ENCODE measurements at regions not wholly inside any gene's neighbourhood (a gene's known extent, or its start where the extent isn't known, plus 50 kb on each side); places are given as distances from the start of the nearest gene placed in this dataset.
A peak's percentile ranks its signal among the peaks of the same experiment; 100 is the strongest.

- no peak overlapping the region for H2AFZ ChIP-seq (ENCODE audit: low read length)
- no peak overlapping the region for H2BK12ac ChIP-seq (ENCODE audit: low read length)
- no peak overlapping the region for H3K4me3 ChIP-seq (ENCODE audit: low read length in 2 of 2)
- H3K27me3 ChIP-seq (ENCODE audit: control insufficient read depth in 3 of 3, insufficient read depth in 3 of 3, low read depth in 1 of 3, low read length in 3 of 3): peaks cover 0 to 3% (median 0%) of the 10 kb centered on the region in 3 experiments
- no peak overlapping the region for H4K91ac ChIP-seq (ENCODE audit: low read depth, low read length, poor library complexity)
- H2BK5ac ChIP-seq (ENCODE audit: low read length): no peak overlapping the region
- no peak overlapping the region for H3K27ac ChIP-seq (replicated peaks; ENCODE audit: low read length)
- no peak for DNase-seq (ENCODE audit: low spot score)
- H3K18ac ChIP-seq (ENCODE audit: low read length): no peak overlapping the region
- H3K4me1 ChIP-seq (ENCODE audit: control insufficient read depth in 2 of 2, insufficient read depth in 1 of 2, low read depth in 1 of 2, low read length in 2 of 2): peaks cover 0 to 10% of the 10 kb centered on the region in 2 donors
- no peak overlapping the region for H2AK5ac ChIP-seq (ENCODE audit: low read depth, low read length)
- no peak overlapping the region for H2BK15ac ChIP-seq (ENCODE audit: low read length)
- H3K23ac ChIP-seq (ENCODE audit: low read depth, low read length, poor library complexity): no peak overlapping the region
- H3K36me3 ChIP-seq (replicated peaks in 1 of 2; ENCODE audit: control insufficient read depth in 2 of 2, insufficient read depth in 2 of 2, low read length in 2 of 2): no peaks in the 10 kb centered on the region
- H4K8ac ChIP-seq (ENCODE audit: low read depth, low read length): no peak overlapping the region
- H3K4me2 ChIP-seq (ENCODE audit: insufficient read depth, low read length, poor library complexity, severe bottlenecking): no peak overlapping the region
- WGBS, 2 donors (ENCODE audit: extremely low coverage in 2 of 2, insufficient read length in 2 of 2, insufficient replicate concordance in 1 of 2): no CpG with 5 or more reads among the region's 4 CpGs
- H3K79me1 ChIP-seq (ENCODE audit: low read depth, low read length): no peaks in the 10 kb centered on the region
- no peaks in the 10 kb centered on the region for H3K9me3 ChIP-seq (replicated peaks in 1 of 2; ENCODE audit: control insufficient read depth in 2 of 2, insufficient read depth in 1 of 2, low read depth in 1 of 2, low read length in 2 of 2)
- H3K9ac ChIP-seq (ENCODE audit: low read depth, low read length, poor library complexity): no peak overlapping the region
- H2BK120ac ChIP-seq (ENCODE audit: low read depth, low read length): no peak overlapping the region
- H3K4ac ChIP-seq (ENCODE audit: low read length): no peak overlapping the region
- no peak overlapping the region for H3K14ac ChIP-seq (ENCODE audit: low read length)
Observed at GRCh38 chr9:89862316-89862715, 257.5 kb downstream of the GADD45G start.

GRCh38 chr9:89863141-89863540 lies 258.3 kb downstream of the GADD45G start:
- no peak overlapping the region for H2AK5ac ChIP-seq (ENCODE audit: low read depth, low read length)
- no peak overlapping the region for H3K23ac ChIP-seq (ENCODE audit: low read depth, low read length, poor library complexity)
- peak overlapping the region; percentile 62 for H3K18ac ChIP-seq (ENCODE audit: low read length)
- WGBS, 2 donors (ENCODE audit: extremely low coverage in 2 of 2, insufficient read length in 2 of 2, insufficient replicate concordance in 1 of 2): no CpG with 5 or more reads among the region's 8 CpGs
- H3K4ac ChIP-seq (ENCODE audit: low read length): no peak overlapping the region
- no peaks in the 10 kb centered on the region for H3K9me3 ChIP-seq (replicated peaks in 1 of 2; ENCODE audit: control insufficient read depth in 2 of 2, insufficient read depth in 1 of 2, low read depth in 1 of 2, low read length in 2 of 2)
- H3K14ac ChIP-seq (ENCODE audit: low read length): no peak overlapping the region
- peaks cover 0 to 5% (median 0%) of the 10 kb centered on the region in 3 experiments for H3K27me3 ChIP-seq (ENCODE audit: control insufficient read depth in 3 of 3, insufficient read depth in 3 of 3, low read depth in 1 of 3, low read length in 3 of 3)
- H3K4me2 ChIP-seq (ENCODE audit: insufficient read depth, low read length, poor library complexity, severe bottlenecking): no peak overlapping the region
- H2BK15ac ChIP-seq (ENCODE audit: low read length): no peak overlapping the region
- no peak overlapping the region for H2BK12ac ChIP-seq (ENCODE audit: low read length)
- H3K4me3 ChIP-seq (ENCODE audit: low read length in 2 of 2): no peak overlapping the region
- no peak overlapping the region for H4K8ac ChIP-seq (ENCODE audit: low read depth, low read length)
- no peak overlapping the region for H2BK120ac ChIP-seq (ENCODE audit: low read depth, low read length)
- no peak overlapping the region for H2BK5ac ChIP-seq (ENCODE audit: low read length)
- no peak overlapping the region for H2AFZ ChIP-seq (ENCODE audit: low read length)
- H3K36me3 ChIP-seq (replicated peaks in 1 of 2; ENCODE audit: control insufficient read depth in 2 of 2, insufficient read depth in 2 of 2, low read length in 2 of 2): no peaks in the 10 kb centered on the region
- H3K4me1 ChIP-seq (ENCODE audit: control insufficient read depth in 2 of 2, insufficient read depth in 1 of 2, low read depth in 1 of 2, low read length in 2 of 2): peaks cover 0 to 10% of the 10 kb centered on the region in 2 donors
- no peak overlapping the region for H4K91ac ChIP-seq (ENCODE audit: low read depth, low read length, poor library complexity)
- H3K9ac ChIP-seq (ENCODE audit: low read depth, low read length, poor library complexity): no peak overlapping the region
- DNase-seq (ENCODE audit: low spot score): no peak
- H3K79me1 ChIP-seq (ENCODE audit: low read depth, low read length): no peaks in the 10 kb centered on the region
- H3K27ac ChIP-seq (replicated peaks; ENCODE audit: low read length): no peak overlapping the region

- no peak overlapping the region for H4K91ac ChIP-seq (ENCODE audit: low read depth, low read length, poor library complexity)
- peaks cover 0 to 11% of the 10 kb centered on the region in 2 donors for H3K4me1 ChIP-seq (ENCODE audit: control insufficient read depth in 2 of 2, insufficient read depth in 1 of 2, low read depth in 1 of 2, low read length in 2 of 2)
- H2AK5ac ChIP-seq (ENCODE audit: low read depth, low read length): no peak overlapping the region
- no peak overlapping the region for H2BK12ac ChIP-seq (ENCODE audit: low read length)
- no peak overlapping the region for H3K23ac ChIP-seq (ENCODE audit: low read depth, low read length, poor library complexity)
- H3K4ac ChIP-seq (ENCODE audit: low read length): no peak overlapping the region
- no peak overlapping the region for H3K9ac ChIP-seq (ENCODE audit: low read depth, low read length, poor library complexity)
- no peak overlapping the region for H3K27ac ChIP-seq (replicated peaks; ENCODE audit: low read length)
- H2BK120ac ChIP-seq (ENCODE audit: low read depth, low read length): no peak overlapping the region
- H3K18ac ChIP-seq (ENCODE audit: low read length): peak overlapping the region; percentile 20
- no peak overlapping the region for H4K8ac ChIP-seq (ENCODE audit: low read depth, low read length)
- peaks cover 0 to 8% (median 0%) of the 10 kb centered on the region in 3 experiments for H3K27me3 ChIP-seq (ENCODE audit: control insufficient read depth in 3 of 3, insufficient read depth in 3 of 3, low read depth in 1 of 3, low read length in 3 of 3)
- H3K4me3 ChIP-seq (ENCODE audit: low read length in 2 of 2): no peak overlapping the region
- H3K9me3 ChIP-seq (replicated peaks in 1 of 2; ENCODE audit: control insufficient read depth in 2 of 2, insufficient read depth in 1 of 2, low read depth in 1 of 2, low read length in 2 of 2): no peaks in the 10 kb centered on the region
- H3K4me2 ChIP-seq (ENCODE audit: insufficient read depth, low read length, poor library complexity, severe bottlenecking): no peak overlapping the region
- DNase-seq (ENCODE audit: low spot score): no peak
- H3K79me1 ChIP-seq (ENCODE audit: low read depth, low read length): no peaks in the 10 kb centered on the region
- H3K36me3 ChIP-seq (replicated peaks in 1 of 2; ENCODE audit: control insufficient read depth in 2 of 2, insufficient read depth in 2 of 2, low read length in 2 of 2): no peaks in the 10 kb centered on the region
- no peak overlapping the region for H3K14ac ChIP-seq (ENCODE audit: low read length)
- WGBS, 2 donors (ENCODE audit: extremely low coverage in 2 of 2, insufficient read length in 2 of 2, insufficient replicate concordance in 1 of 2): no CpG with 5 or more reads among the region's 6 CpGs
- H2BK15ac ChIP-seq (ENCODE audit: low read length): no peak overlapping the region
- H2AFZ ChIP-seq (ENCODE audit: low read length): no peak overlapping the region
- H2BK5ac ChIP-seq (ENCODE audit: low read length): no peak overlapping the region
Observed at GRCh38 chr9:89863837-89864236, 259.0 kb downstream of the GADD45G start.

GRCh38 chr9:89864257-89864656 lies 259.4 kb downstream of the GADD45G start:
- Histone ChIP-seq H4K8ac (ENCODE audit: low read depth, low read length) (no peak overlapping the region), H3K27me3 (ENCODE audit: control insufficient read depth in 3 of 3, insufficient read depth in 3 of 3, low read depth in 1 of 3, low read length in 3 of 3) (peaks cover 0 to 8% (median 0%) of the 10 kb centered on the region in 3 experiments), H2BK5ac (ENCODE audit: low read length) (no peak overlapping the region), H3K79me1 (ENCODE audit: low read depth, low read length) (no peaks in the 10 kb centered on the region), H2AFZ (ENCODE audit: low read length) (no peak overlapping the region), H3K36me3 (replicated peaks in 1 of 2; ENCODE audit: control insufficient read depth in 2 of 2, insufficient read depth in 2 of 2, low read length in 2 of 2) (no peaks in the 10 kb centered on the region), H3K18ac (ENCODE audit: low read length) (peak overlapping the region; percentile 20), H3K4me3 (ENCODE audit: low read length in 2 of 2) (no peak overlapping the region), H2BK120ac (ENCODE audit: low read depth, low read length) (no peak overlapping the region), H2BK12ac (ENCODE audit: low read length) (no peak overlapping the region), H3K14ac (ENCODE audit: low read length) (no peak overlapping the region), H2AK5ac (ENCODE audit: low read depth, low read length) (no peak overlapping the region), H3K9ac (ENCODE audit: low read depth, low read length, poor library complexity) (no peak overlapping the region), H3K4ac (ENCODE audit: low read length) (no peak overlapping the region), H2BK15ac (ENCODE audit: low read length) (no peak overlapping the region), H3K4me2 (ENCODE audit: insufficient read depth, low read length, poor library complexity, severe bottlenecking) (no peak overlapping the region), H3K9me3 (replicated peaks in 1 of 2; ENCODE audit: control insufficient read depth in 2 of 2, insufficient read depth in 1 of 2, low read depth in 1 of 2, low read length in 2 of 2) (no peaks in the 10 kb centered on the region), H3K23ac (ENCODE audit: low read depth, low read length, poor library complexity) (no peak overlapping the region), H4K91ac (ENCODE audit: low read depth, low read length, poor library complexity) (no peak overlapping the region), H3K4me1 (ENCODE audit: control insufficient read depth in 2 of 2, insufficient read depth in 1 of 2, low read depth in 1 of 2, low read length in 2 of 2) (peaks cover 0 to 11% of the 10 kb centered on the region in 2 donors), H3K27ac (replicated peaks; ENCODE audit: low read length) (no peak overlapping the region)
- no peak for DNase-seq (ENCODE audit: low spot score)
- no CpG with 5 or more reads among the region's 5 CpGs for WGBS, 2 donors (ENCODE audit: extremely low coverage in 2 of 2, insufficient read length in 2 of 2, insufficient replicate concordance in 1 of 2)

All from neuronal stem cell (in vitro differentiated cells).